ENCODE measurements at regions not wholly inside any gene's neighbourhood (a gene's known extent, or its start where the extent isn't known, plus 50 kb on each side); places are given as distances from the start of the nearest gene placed in this dataset.

- Histone ChIP-seq H3K27ac (no peak overlapping the region), H3K27me3 (ENCODE audit: low read depth) (no peaks in the 10 kb centered on the region), H3K4me3 (no peak overlapping the region), H3K4me1 (no peaks in the 10 kb centered on the region), H3K9me3 (no peaks in the 10 kb centered on the region), H3K36me3 (no peaks in the 10 kb centered on the region)
- TF ChIP-seq CTCF (IDR thresholded peaks at IDR 0.05) = no peak
- intact Hi-C loops (cut with DNase I) = no loop called here
- DNase-seq (no peak), ATAC-seq (no peak)
These were observed 1106.8 kb upstream of the RAG2 start for GRCh38 chr11:37704791-37705190.

- H3K27ac ChIP-seq = no peak overlapping the region
- peaks cover 11% of the 10 kb centered on the region for H3K9me3 ChIP-seq
- no peak for TF ChIP-seq CTCF (IDR thresholded peaks at IDR 0.05)
- ATAC-seq (no peak), DNase-seq (no peak)
- no peaks in the 10 kb centered on the region for H3K36me3 ChIP-seq
- no peaks in the 10 kb centered on the region for H3K27me3 ChIP-seq (ENCODE audit: low read depth)
- intact Hi-C loops (cut with DNase I) = no loop called here
- no peaks in the 10 kb centered on the region for H3K4me1 ChIP-seq
- no peak overlapping the region for H3K4me3 ChIP-seq
These were observed 1101.6 kb upstream of the RAG2 start for GRCh38 chr11:37699644-37700043.

GRCh38 chr11:37695283-37695682, 1097.2 kb upstream of the RAG2 start:
- ATAC-seq (no peak), DNase-seq (no peak)
- no peak overlapping the region for H3K27ac ChIP-seq
- H3K9me3 ChIP-seq = peaks cover 25% of the 10 kb centered on the region
- intact Hi-C loops (cut with DNase I) = no loop called here
- no peaks in the 10 kb centered on the region for H3K4me1 ChIP-seq
- no peak overlapping the region for H3K4me3 ChIP-seq
- no peaks in the 10 kb centered on the region for H3K36me3 ChIP-seq
- no peaks in the 10 kb centered on the region for H3K27me3 ChIP-seq (ENCODE audit: low read depth)
- no peak for TF ChIP-seq CTCF (IDR thresholded peaks at IDR 0.05)

GRCh38 chr11:37689951-37690350, 1091.9 kb upstream of the RAG2 start:
- ATAC-seq = no peak

GRCh38 chr11:37688456-37688855, 1090.4 kb upstream of the RAG2 start:
- no peak for ATAC-seq
- Histone ChIP-seq H3K27me3 (ENCODE audit: low read depth) (no peaks in the 10 kb centered on the region), H3K9me3 (peaks cover 2% of the 10 kb centered on the region), H3K36me3 (no peaks in the 10 kb centered on the region), H3K4me3 (no peak overlapping the region), H3K27ac (no peak overlapping the region), H3K4me1 (no peaks in the 10 kb centered on the region)
- intact Hi-C loops (cut with DNase I) = no loop called here
- DNase-seq = no peak
- TF ChIP-seq CTCF (IDR thresholded peaks at IDR 0.05) = no peak

More at GRCh38 chr11:37689951-37690350, 1091.9 kb upstream of the RAG2 start:
- H3K4me1 ChIP-seq = no peaks in the 10 kb centered on the region
- intact Hi-C loops (cut with DNase I) = no loop called here
- H3K27me3 ChIP-seq (ENCODE audit: low read depth) = no peaks in the 10 kb centered on the region
- H3K27ac ChIP-seq = no peak overlapping the region
- no peak for TF ChIP-seq CTCF (IDR thresholded peaks at IDR 0.05)
- peaks cover 17% of the 10 kb centered on the region for H3K9me3 ChIP-seq
- H3K36me3 ChIP-seq = no peaks in the 10 kb centered on the region
- no peak for DNase-seq
- no peak overlapping the region for H3K4me3 ChIP-seq

- H3K4me3 ChIP-seq = no peak overlapping the region
- H3K9me3 ChIP-seq = peaks cover 5% of the 10 kb centered on the region
- H3K27me3 ChIP-seq (ENCODE audit: low read depth) = no peaks in the 10 kb centered on the region
- no peaks in the 10 kb centered on the region for H3K4me1 ChIP-seq
- no peak for ATAC-seq
- TF ChIP-seq CTCF (IDR thresholded peaks at IDR 0.05) = no peak
- intact Hi-C loops (cut with DNase I) = no loop called here
- no peaks in the 10 kb centered on the region for H3K36me3 ChIP-seq
- DNase-seq = no peak
- H3K27ac ChIP-seq = no peak overlapping the region
These were observed 1089.1 kb upstream of the RAG2 start for GRCh38 chr11:37687130-37687529.
